ENCODE measurements at regions not wholly inside any gene's neighbourhood (a gene's known extent, or its start where the extent isn't known, plus 50 kb on each side); places are given as distances from the start of the nearest gene placed in this dataset.

DNA sequence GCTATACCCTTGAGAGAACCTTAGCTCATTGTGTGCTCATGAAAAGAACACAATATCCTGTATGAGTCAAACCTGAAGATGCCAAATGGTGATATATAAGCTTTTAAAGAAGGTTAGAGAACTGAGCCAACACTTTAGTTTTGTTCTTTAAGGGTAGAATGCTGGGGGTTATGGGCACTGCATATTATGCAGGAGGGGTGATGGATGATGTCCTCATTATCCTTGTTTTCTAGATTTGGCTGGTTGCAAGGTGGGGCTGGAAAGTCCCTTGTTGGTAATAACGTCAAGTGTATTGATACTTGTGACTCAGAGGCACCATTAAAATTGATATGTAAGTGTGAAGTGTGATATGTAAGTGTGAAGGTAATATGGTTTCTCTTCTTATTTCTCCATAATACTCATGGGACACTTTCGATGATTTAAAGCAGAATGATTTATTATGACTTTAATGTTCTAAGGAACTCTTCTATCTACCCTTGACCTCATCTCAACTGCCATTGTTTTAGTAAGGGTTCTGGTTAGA, 113.7 kb upstream of the DTNBP1 start:
- no peak overlapping the region for H3K4me3 Mint-ChIP-seq
- H3K27ac Mint-ChIP-seq = no peak overlapping the region
- DNase-seq = no peak
- no peaks in the 10 kb centered on the region for H3K36me3 Mint-ChIP-seq
- no peaks in the 10 kb centered on the region for H3K27me3 Mint-ChIP-seq
- CTCF ChIA-PET = interaction anchor here (1.3 kb wide), 1 partner anchor 85 kb away, joined by 4 read pairs; no protein-coding TSS in a partner anchor
- peaks cover 3% of the 10 kb centered on the region for H3K4me1 Mint-ChIP-seq
- H3K9me3 Mint-ChIP-seq = no peaks in the 10 kb centered on the region

DNA sequence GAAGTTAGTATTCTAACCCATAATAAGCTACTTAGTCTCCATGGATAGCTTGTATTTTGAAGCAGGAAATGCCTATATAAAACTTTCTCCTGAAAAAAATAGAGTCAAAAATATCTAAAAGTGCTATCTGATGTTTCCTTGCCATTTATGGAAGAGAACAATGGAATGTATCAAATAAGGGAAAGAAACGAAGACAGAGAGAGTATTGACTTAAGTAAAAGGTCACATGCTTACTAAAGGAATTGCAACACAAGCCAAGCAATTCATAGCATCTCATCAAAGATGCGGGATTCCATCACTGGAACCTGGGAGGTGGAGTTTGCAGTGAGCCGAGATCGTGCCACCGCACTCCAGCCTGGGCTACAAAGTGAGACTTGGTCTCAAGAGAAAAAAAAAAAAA, 112.9 kb upstream of the DTNBP1 start:
- CTCF ChIA-PET = interaction anchor here (1.3 kb wide), 1 partner anchor 84 kb away, joined by 4 read pairs; no protein-coding TSS in a partner anchor
- DNase-seq = no peak
- Mint-ChIP-seq H3K4me3 (no peak overlapping the region), H3K9me3 (no peaks in the 10 kb centered on the region), H3K4me1 (peaks cover 3% of the 10 kb centered on the region), H3K27ac (no peak overlapping the region), H3K27me3 (no peaks in the 10 kb centered on the region), H3K36me3 (no peaks in the 10 kb centered on the region)

DNA sequence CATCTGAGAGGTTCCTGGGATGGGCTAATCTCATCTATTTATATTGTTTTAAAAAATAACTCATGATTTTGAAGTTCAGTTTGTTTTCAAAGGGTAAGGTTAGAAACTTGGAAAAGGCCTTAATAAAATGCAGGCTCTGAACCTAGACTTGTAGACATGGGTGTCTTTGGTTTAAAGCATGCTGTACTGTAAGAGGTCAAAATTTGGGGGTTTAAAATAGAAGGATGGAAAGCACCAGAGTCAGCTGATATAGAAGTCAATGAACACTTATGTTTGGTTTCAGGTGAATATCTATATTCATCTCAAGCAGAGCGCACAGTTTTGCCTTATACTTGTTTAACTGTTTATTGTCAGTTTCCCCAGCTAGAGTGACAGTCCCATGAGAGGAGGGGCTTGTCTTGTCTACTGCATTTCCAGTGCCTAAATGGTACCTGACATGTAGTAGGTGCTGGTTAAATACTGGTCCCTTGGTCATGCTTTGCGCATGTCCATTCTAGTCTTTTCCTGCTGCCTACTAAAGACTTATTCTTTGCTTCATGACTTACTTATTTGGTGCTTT, 112.3 kb upstream of the DTNBP1 start:
- Mint-ChIP-seq H3K4me3 (no peak overlapping the region), H3K27me3 (no peaks in the 10 kb centered on the region), H3K36me3 (no peaks in the 10 kb centered on the region), H3K27ac (no peak overlapping the region), H3K9me3 (no peaks in the 10 kb centered on the region), H3K4me1 (peaks cover 3% of the 10 kb centered on the region)
- CTCF ChIA-PET = no interaction called here
- DNase-seq = no peak

DNA sequence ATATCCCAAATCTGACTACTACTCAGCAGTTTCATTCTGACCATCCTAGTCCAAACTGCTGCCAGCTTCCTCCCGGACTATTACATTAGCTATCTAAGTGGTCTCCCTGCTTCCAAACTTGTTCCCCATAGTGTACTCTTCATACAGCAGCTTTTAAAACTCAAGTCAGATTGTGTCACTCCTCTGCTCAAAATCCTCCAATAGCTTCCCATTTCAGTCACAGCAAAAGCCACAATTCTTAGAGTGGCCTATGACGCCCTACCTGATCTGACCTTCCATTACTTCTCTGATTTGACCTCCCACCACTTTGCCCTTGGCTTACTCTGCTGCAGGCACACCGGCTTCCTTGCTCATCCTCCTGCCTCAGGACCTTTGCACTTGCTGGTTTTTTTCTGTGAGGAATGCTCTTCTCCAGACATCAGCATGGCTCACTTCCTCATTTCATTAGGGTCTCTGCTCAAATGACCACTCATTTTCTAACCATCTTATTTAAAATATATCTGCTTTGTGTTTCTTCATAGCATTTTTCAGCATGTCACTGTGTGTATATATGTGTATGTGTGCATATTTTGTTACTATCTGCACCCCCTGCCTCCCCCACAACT, 111.1 kb upstream of the DTNBP1 start:
- Mint-ChIP-seq H3K27me3 (no peaks in the 10 kb centered on the region), H3K4me3 (no peak overlapping the region), H3K27ac (no peak overlapping the region), H3K9me3 (no peaks in the 10 kb centered on the region), H3K4me1 (peaks cover 3% of the 10 kb centered on the region), H3K36me3 (no peaks in the 10 kb centered on the region)
- no peak for DNase-seq
- CTCF ChIA-PET = no interaction called here

DNA sequence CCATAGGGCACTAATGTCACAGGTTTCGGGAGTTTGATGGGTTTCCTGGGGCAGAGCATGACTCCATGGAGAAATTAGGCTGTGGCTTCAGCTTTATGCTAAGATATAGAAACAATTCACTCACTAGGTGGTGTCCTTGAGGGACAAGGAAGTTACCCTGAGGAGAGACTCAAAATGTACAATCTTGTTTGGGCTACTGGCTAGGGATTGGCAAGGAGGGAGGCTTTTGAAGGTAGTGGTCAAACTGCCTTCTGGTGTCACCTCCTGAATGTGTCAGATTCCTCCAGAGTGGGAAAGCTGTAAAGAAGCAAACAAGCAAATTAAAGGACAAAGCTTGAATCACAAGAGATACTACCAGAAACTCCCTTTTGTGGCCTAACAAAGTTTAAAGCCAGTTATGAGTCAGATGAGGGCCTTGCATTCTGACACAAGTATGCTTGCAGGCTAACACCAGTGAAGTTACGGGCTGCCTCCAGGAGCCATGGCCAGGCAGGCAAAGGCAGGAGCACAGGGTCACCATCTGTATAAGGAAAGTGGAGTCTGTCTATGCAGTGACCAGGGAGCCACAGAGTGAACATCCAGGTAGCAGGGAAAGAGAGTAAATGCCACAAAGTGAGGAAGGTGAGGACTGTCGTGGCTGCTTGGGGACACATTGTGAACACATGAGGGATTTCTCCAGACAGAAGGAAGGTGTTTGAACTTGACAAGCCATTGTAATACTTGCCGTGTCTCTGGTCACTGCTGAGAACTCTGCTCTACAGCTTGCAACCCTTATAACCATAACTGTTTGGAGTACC, 107.7 kb upstream of the DTNBP1 start:
- CTCF ChIA-PET = interaction anchor here (0.7 to 2.0 kb wide), 6 partner anchors 15 to 412 kb away, joined by 3 to 4 read pairs (median 3); no protein-coding TSS in a partner anchor
- Mint-ChIP-seq H3K4me3 (no peak overlapping the region), H3K36me3 (no peaks in the 10 kb centered on the region), H3K27ac (no peak overlapping the region), H3K9me3 (no peaks in the 10 kb centered on the region), H3K4me1 (no peaks in the 10 kb centered on the region), H3K27me3 (no peaks in the 10 kb centered on the region)
- no peak for DNase-seq

DNA sequence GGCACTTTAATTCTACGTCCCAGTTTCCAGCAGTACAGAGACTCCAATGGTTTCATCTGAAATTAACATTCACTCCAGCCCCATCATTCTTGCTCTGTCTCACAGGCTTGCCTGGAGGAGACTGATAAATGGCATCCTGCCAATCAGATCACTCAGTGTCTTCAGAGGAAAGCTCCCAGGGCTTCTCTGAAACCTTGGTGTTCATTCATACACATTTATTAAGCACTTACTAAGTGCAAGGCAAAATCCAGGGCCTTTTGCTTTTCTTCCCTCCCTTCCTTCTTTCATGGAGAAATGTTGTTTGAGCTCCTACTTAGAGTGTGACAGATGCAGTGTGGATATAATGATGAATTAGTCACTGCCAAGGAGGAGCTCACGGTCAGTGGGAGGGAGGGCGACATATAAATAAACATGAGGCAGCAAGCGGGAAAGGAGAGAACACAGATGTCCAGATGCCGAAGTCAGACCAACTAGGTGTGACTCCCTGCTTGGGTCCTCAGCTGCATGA, 106.7 kb upstream of the DTNBP1 start:
- Mint-ChIP-seq H3K4me3 (no peak overlapping the region), H3K4me1 (no peaks in the 10 kb centered on the region), H3K9me3 (no peaks in the 10 kb centered on the region), H3K27me3 (no peaks in the 10 kb centered on the region), H3K36me3 (no peaks in the 10 kb centered on the region), H3K27ac (no peak overlapping the region)
- DNase-seq = no peak
- CTCF ChIA-PET = interaction anchor here (0.6 to 2.0 kb wide), 6 partner anchors 33 to 1249 kb away, joined by 3 to 4 read pairs (median 4); partner anchors contain the start of gene MYLIP

DNA sequence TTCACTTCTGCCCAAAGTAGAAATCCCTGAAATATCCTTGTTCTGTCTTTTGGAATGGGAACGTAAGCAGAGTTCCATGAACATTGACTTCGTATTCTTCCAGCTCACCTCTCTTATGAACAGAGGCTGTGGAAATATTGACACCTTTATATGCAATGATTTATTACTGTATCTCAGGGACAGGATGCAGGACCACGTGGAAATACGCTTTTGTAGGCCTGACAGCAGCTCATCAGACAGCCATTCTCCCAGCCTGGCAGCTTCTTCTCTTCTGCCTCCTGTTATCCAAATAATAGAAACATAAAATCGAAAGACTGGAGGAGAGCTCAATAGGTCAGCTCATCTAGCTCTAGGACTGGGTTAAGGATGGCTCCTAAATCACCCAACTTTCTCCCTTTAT, 106.2 kb upstream of the DTNBP1 start:
- Mint-ChIP-seq H3K4me1 (no peaks in the 10 kb centered on the region), H3K9me3 (no peaks in the 10 kb centered on the region), H3K27me3 (no peaks in the 10 kb centered on the region), H3K36me3 (no peaks in the 10 kb centered on the region), H3K27ac (no peak overlapping the region), H3K4me3 (no peak overlapping the region)
- CTCF ChIA-PET = interaction anchor here (0.6 to 1.3 kb wide), 3 partner anchors 33 to 1248 kb away, joined by 3 to 4 read pairs (median 4); partner anchors contain the start of gene MYLIP
- no peak for DNase-seq

DNA sequence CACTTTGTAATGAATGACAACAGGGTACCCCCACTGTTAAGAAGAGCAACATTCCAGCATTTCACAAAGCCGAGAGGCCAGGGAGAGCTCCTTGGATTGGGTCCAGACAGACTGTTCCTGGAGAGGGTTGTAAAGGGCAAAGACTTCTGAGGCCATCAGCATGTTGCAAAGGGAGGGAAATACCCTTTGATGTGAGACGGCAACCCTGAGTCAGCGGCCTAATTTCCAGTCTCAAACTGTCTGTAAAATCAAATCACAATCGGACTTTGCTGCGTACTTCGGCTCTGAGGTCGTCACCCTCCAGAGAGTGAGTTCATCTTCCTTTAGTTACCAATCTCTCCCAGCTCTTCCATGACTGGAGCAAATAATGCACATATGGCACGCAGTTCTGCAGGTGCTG, 101.0 kb upstream of the DTNBP1 start:
- no peak for DNase-seq
- Mint-ChIP-seq H3K4me1 (no peaks in the 10 kb centered on the region), H3K36me3 (no peaks in the 10 kb centered on the region), H3K27ac (no peak overlapping the region), H3K4me3 (no peak overlapping the region), H3K9me3 (no peaks in the 10 kb centered on the region), H3K27me3 (no peaks in the 10 kb centered on the region)
- CTCF ChIA-PET = no interaction called here

DNA sequence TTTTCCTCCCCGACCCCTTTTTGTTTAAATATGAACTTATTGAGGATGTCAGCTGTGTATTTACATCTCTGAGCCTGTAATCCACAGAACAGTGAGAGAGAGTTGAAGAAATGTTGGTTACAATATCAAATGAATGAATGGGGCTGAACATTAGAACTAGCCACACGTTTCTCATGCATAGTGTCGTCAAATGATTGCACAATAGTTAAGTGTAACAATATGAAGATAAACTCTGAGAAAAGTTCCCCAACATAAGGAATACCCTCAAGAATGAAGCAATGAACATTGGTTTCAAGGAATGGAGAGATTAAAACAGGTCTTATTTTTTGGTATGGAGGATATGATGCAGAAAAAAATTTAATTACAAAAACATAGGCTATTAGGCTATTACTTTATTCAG, 100.5 kb upstream of the DTNBP1 start:
- no peak for DNase-seq
- CTCF ChIA-PET = no interaction called here
- Mint-ChIP-seq H3K27ac (no peak overlapping the region), H3K36me3 (no peaks in the 10 kb centered on the region), H3K9me3 (no peaks in the 10 kb centered on the region), H3K4me3 (no peak overlapping the region), H3K27me3 (no peaks in the 10 kb centered on the region), H3K4me1 (no peaks in the 10 kb centered on the region)

DNA sequence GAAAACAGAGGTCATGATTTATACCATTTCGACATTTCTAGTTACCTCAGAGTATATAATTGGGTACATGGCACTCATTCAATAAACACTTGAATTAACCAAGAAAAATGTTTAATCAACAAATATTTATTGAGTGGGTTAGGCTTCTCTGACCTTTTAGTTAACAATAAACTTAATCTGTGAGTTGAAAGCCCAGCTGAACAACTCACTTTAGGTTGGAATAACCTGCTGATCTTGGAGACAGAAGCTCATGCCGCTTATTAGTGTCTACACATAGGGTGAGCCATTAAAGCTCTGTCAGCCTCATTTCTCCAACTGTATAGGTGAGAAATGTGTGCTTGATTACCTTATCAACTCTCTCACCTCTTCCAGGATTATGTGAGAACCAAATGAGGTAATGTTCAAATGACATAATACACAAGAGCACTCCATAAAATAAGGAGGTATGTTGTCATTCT, 98.2 kb upstream of the DTNBP1 start:
- Mint-ChIP-seq H3K36me3 (no peaks in the 10 kb centered on the region), H3K9me3 (no peaks in the 10 kb centered on the region), H3K27ac (no peak overlapping the region), H3K27me3 (no peaks in the 10 kb centered on the region), H3K4me1 (no peaks in the 10 kb centered on the region), H3K4me3 (no peak overlapping the region)
- DNase-seq = no peak
- CTCF ChIA-PET = no interaction called here

DNA sequence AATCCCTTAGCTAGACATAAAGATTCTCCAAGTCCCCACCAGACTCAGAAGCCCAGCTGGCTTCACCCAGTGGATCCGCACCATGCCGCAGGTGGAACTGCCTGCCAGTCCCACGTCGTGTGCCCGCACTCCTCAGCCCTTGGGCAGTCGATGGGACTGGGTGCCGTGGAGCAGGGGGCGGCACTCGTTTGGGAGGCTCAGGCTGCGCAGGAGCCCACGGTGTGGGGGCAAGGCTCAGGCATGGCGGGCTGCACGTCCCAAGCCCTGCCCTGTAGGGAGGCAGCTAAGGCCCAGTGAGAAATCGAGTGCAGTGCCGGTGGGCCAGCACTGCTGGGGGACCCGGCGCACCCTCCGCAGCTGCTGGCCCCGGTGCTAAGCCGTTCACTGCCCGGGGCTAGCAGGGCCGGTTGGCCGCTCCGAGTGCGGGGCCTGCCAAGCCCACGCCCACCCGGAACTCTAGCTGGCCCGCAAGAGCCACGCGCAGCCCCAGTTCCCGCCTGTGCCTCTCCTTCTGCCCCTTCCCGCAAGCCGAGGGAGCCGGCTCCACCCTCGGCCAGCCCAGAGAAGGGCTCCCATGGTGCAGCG, 95.9 kb upstream of the DTNBP1 start:
- CTCF ChIA-PET = no interaction called here
- no peaks in the 10 kb centered on the region for H3K36me3 Mint-ChIP-seq
- no peaks in the 10 kb centered on the region for H3K9me3 Mint-ChIP-seq
- DNase-seq = no peak
- no peaks in the 10 kb centered on the region for H3K27me3 Mint-ChIP-seq
- H3K27ac Mint-ChIP-seq = no peak overlapping the region
- H3K4me3 Mint-ChIP-seq = no peak overlapping the region
- no peaks in the 10 kb centered on the region for H3K4me1 Mint-ChIP-seq

DNA sequence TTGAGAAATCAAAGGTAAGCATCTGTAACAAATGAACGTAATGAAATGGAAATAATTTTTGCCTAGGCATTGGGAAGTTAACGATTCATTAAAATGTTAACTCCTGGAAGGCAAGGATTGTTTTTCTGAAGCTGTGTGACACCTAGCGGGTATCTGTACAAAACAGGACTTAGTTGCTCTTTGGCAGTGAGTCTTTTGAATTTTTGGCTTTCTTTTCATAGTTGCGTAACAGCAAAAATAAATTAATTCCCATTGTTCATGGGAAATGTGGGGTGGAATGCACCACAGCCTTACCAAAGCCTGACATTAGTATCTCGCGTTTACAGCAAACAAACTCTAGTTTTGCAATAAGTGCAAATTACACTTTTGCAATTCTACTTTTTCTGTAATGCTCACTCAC, 92.7 kb upstream of the DTNBP1 start:
- DNase-seq = no peak
- H3K4me3 Mint-ChIP-seq = no peak overlapping the region
- no peaks in the 10 kb centered on the region for H3K27me3 Mint-ChIP-seq
- no peaks in the 10 kb centered on the region for H3K9me3 Mint-ChIP-seq
- no peaks in the 10 kb centered on the region for H3K36me3 Mint-ChIP-seq
- no peak overlapping the region for H3K27ac Mint-ChIP-seq
- no peaks in the 10 kb centered on the region for H3K4me1 Mint-ChIP-seq
- CTCF ChIA-PET = no interaction called here

DNA sequence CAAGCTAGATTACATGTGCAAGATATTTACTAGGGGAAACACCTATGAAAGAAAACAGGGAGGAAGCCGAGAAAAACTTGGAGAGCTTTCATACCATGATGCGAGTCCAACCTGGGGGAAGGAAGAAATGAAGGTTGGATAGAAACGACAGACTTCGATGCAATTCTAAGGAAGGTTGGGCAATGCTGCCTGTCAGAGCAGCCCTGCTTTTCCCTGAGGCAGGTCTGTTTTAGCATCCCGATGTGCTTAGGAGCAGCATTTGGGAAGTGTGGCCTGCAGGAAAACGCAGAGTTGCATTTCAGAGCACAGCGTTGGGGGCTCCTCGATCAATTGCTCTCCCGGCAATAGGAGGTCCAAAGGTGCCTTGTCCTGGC, 91.9 kb upstream of the DTNBP1 start:
- H3K27me3 Mint-ChIP-seq = no peaks in the 10 kb centered on the region
- H3K4me3 Mint-ChIP-seq = no peak overlapping the region
- H3K4me1 Mint-ChIP-seq = no peaks in the 10 kb centered on the region
- CTCF ChIA-PET = no interaction called here
- no peaks in the 10 kb centered on the region for H3K36me3 Mint-ChIP-seq
- H3K27ac Mint-ChIP-seq = no peak overlapping the region
- no peaks in the 10 kb centered on the region for H3K9me3 Mint-ChIP-seq
- no peak for DNase-seq

DNA sequence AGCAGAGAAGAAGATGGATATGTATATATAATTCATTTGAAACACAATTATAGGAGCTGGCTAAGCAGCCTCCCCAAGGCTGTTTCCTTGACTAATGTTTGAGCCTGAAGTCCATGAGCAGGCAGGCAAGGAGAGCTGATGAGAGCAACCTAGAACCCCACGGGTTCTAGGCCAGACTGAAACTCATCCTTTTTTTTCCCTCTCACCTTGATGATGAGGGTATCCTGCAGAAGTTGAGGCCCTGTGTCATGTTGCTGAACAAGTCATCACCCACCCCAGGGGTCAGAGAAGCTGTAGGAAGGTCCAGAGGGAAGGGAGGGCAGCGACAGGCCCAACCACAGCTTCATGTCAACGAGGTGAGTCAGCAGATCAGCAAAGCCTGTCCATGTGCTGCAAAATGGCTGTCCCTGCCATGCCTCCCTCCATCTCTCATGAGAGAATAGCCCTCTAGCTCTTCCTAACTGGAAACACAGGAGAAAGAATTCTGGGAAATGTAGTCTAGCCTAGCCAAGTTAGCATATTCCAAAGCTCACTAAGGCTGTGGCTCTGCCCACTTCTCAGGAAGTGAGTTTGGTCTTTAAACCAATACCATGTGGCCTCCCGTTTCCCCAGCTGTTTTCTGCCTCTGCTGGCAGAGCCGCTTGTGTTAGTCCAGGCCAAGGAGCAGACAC, 91.3 kb upstream of the DTNBP1 start:
- no peaks in the 10 kb centered on the region for H3K36me3 Mint-ChIP-seq
- no peak overlapping the region for H3K27ac Mint-ChIP-seq
- no peak overlapping the region for H3K4me3 Mint-ChIP-seq
- no peaks in the 10 kb centered on the region for H3K4me1 Mint-ChIP-seq
- no peaks in the 10 kb centered on the region for H3K9me3 Mint-ChIP-seq
- DNase-seq = no peak
- no peaks in the 10 kb centered on the region for H3K27me3 Mint-ChIP-seq
- CTCF ChIA-PET = no interaction called here
